ENCODE measurements at regions not wholly inside any gene's neighbourhood (a gene's known extent, or its start where the extent isn't known, plus 50 kb on each side); places are given as distances from the start of the nearest gene placed in this dataset.

DNA sequence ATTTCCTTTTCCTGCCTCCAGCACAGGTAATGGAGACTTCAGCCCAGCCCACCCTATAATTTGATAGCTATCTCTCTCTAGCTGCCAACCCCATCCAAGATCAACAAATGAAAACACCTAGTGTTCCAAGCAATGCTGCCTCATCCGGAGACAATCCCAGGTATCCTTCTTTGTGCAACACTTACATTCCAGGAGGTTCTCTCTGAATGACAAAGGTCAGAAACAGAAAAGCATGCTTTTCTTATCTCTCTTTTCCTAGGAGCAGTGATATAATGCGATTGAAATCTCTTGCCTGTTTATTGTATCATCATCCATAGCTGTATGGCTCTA, 699.3 kb downstream of the INHBA start:
- Histone ChIP-seq H2BK120ac (replicated peaks; ENCODE audit: low read depth, low read length) (no peak overlapping the region), H2AK5ac (ENCODE audit: low read depth, low read length) (no peak overlapping the region), H3K9ac (replicated peaks in 1 of 4; ENCODE audit: extremely low read depth in 1 of 4, low read depth in 3 of 4, low read length in 3 of 4) (no peak overlapping the region), H4K5ac (ENCODE audit: insufficient read length, low read depth, low read length) (no peak overlapping the region), H3K4me3 (ENCODE audit: extremely low read depth in 1 of 4, insufficient read depth in 2 of 4, low read depth in 3 of 4, low read length in 4 of 4) (no peak overlapping the region), H3K27ac (ENCODE audit: low read depth, low read length) (no peak overlapping the region), H3K23me2 (ENCODE audit: low read depth, low read length) (no peaks in the 10 kb centered on the region), H3K9me3 (ENCODE audit: insufficient read depth in 2 of 2, low read depth in 1 of 2, low read length in 1 of 2) (no peaks in the 10 kb centered on the region), H3K4me2 (ENCODE audit: insufficient read depth in 1 of 2, low read depth in 2 of 2, low read length in 2 of 2) (no peak overlapping the region), H2BK20ac (ENCODE audit: low read length) (no peak overlapping the region), H4K8ac (ENCODE audit: extremely low read depth, insufficient read depth, low read length) (no peak overlapping the region), H3K23ac (ENCODE audit: insufficient read length) (no peak overlapping the region), H3K18ac (ENCODE audit: extremely low read depth, low read length) (no peak overlapping the region), H3K79me2 (ENCODE audit: control insufficient read depth in 1 of 2, insufficient read depth in 2 of 2, low read length in 2 of 2) (no peaks in the 10 kb centered on the region), H2AFZ (ENCODE audit: low read length) (no peak overlapping the region), H3K56ac (replicated peaks; ENCODE audit: insufficient read length, low read depth, low read length) (no peak overlapping the region), H4K20me1 (replicated peaks in 1 of 2; ENCODE audit: control insufficient read depth in 1 of 2, insufficient read depth in 2 of 2, low read length in 2 of 2) (no peaks in the 10 kb centered on the region), H3K4ac (replicated peaks; ENCODE audit: insufficient read length, low read depth, low read length) (no peak overlapping the region), H3K27me3 (replicated peaks in 1 of 4; ENCODE audit: control insufficient read depth in 3 of 4, extremely low read depth in 1 of 4, insufficient read depth in 3 of 4, low read length in 3 of 4) (no peaks in the 10 kb centered on the region), H4K91ac (replicated peaks; ENCODE audit: insufficient read length, low read length) (no peak overlapping the region), H2BK12ac (ENCODE audit: low read depth, low read length) (no peak overlapping the region), H2BK5ac (ENCODE audit: low read depth, low read length) (no peak overlapping the region), H3K36me3 (ENCODE audit: control insufficient read depth in 2 of 4, insufficient read depth in 4 of 4, low read length in 3 of 4) (no peaks in the 10 kb centered on the region), H3K4me1 (replicated peaks in 1 of 4; ENCODE audit: control insufficient read depth in 3 of 4, insufficient read depth in 4 of 4, low read length in 3 of 4) (peaks cover 0 to 3% (median 1%) of the 10 kb centered on the region in 4 experiments; a peak in 1 of 7 replicates), H2BK15ac (ENCODE audit: low read length) (no peak overlapping the region), H3K14ac (ENCODE audit: insufficient read length) (no peak overlapping the region), H3K79me1 (ENCODE audit: low read depth, low read length) (no peaks in the 10 kb centered on the region)
- ChIA-PET POLR2A (ENCODE audit: partially characterized antibody) (no interaction called here), CTCF (ENCODE audit: partially characterized antibody) (interaction anchor here (0.6 to 3.7 kb wide), 67 partner anchors 9 to 771 kb away, joined by 3 to 29 read pairs (median 4); no protein-coding TSS in a partner anchor)
- no peak for TF ChIP-seq KDM1A (IDR thresholded peaks at IDR 0.05; ENCODE audit: borderline replicate concordance, low read length)
- TF ChIP-seq ZNF274 (IDR thresholded peaks at IDR 0.05; ENCODE audit: borderline replicate concordance, extremely low read depth, low read length): no peak
- TF ChIP-seq CREB1 (IDR thresholded peaks at IDR 0.05): no peak
- DNase-seq (ENCODE audit: low read depth in 1 of 2, low spot score in 2 of 2): peak in 1 of 2 experiments; percentile 17
- FAIRE-seq: no peak
- 81% methylated on average over 2 of the region's 2 CpGs; no CpG with 5 or more reads in 1 of the 2 experiments for WGBS, 2 experiments (ENCODE audit: extremely low coverage in 1 of 2, insufficient coverage in 1 of 2, insufficient read length in 1 of 2, insufficient replicate concordance in 2 of 2, low coverage in 1 of 2, low lambda C conversion rate in 2 of 2, missing lambda C conversion rate in 1 of 2)
